GM12878 (cell line): ENCODE measurements at regions not wholly inside any gene's neighbourhood (a gene's known extent, or its start where the extent isn't known, plus 50 kb on each side); places are given as distances from the start of the nearest gene placed in this dataset.

ENCODE experiments used
- ATAC-seq: fragments of 200-7000 bp; cut with Tn5 transposase; 3 replicates; pipeline ENCODE4 v1.9.1; 2020; ENCODE audit warnings: mild to moderate bottlenecking, moderate library complexity
- BruUV-seq: library from RNA; stranded (reverse); fragments of 400-500 nt; replicated peaks from 2 replicates; lab custom pipeline; 2021; lab: Mats Ljungman, UMichigan
- CTCF ChIA-PET: fragments of 300-600 bp; sonication (Branson Sonifier 250); formaldehyde crosslinking; extraction: SDS; loops from one replicate; lab custom pipeline; 2021; ENCODE audit warnings: inconsistent platforms; lab: Yijun Ruan, JAX
- POLR2A ChIA-PET: fragments of 350-600 bp; formaldehyde crosslinking; extraction: SDS; loops from one replicate; lab custom pipeline; 2021; ENCODE audit warnings: inconsistent platforms; lab: Charles Lee
- RAD21 ChIA-PET: fragments of 300-600 bp; sonication (Branson Sonifier 250); formaldehyde crosslinking; loops from one replicate; lab custom pipeline; 2023; ENCODE audit warnings: antibody characterized with exemption; ENCODE audit not compliant: unreplicated experiment; lab: Charles Lee
- SMC1A ChIA-PET: fragments of 300-600 bp; sonication (Branson Sonifier 250); formaldehyde crosslinking; loops from one replicate; lab custom pipeline; 2023; ENCODE audit not compliant: unreplicated experiment, uncharacterized antibody; lab: Charles Lee
- DNase-seq: peaks from one replicate; pipeline ENCODE4 v3.0.0-alpha.2; 2011; ENCODE audit warnings: low read depth, low spot score
- FAIRE-seq: peaks from 3 replicates; lab custom pipeline; 2011; peaks lifted over from hg19 to GRCh38; lab: Jason Lieb, UNC
- H2AFZ ChIP-seq: 2 replicates; pipeline ENCODE4 v1.6.0; 2011; ENCODE audit warnings: low read depth, low read length, control low read depth; ENCODE audit not compliant: control insufficient read depth
- H3K27ac ChIP-seq: 2 replicates; pipeline ENCODE4 v1.5.1; 2011; ENCODE audit warnings: control low read depth; ENCODE audit not compliant: control insufficient read depth, insufficient read depth
- H3K27me3 ChIP-seq, 2 experiments: replicated peaks in 1 of 2; 2 replicates each; pipeline versions ENCODE4 v1.6.0 to v1.6.1; 2011; ENCODE audit warnings: low read length in 1 of 2; ENCODE audit not compliant: control insufficient read depth in 2 of 2, insufficient read depth in 2 of 2
- H3K36me3 ChIP-seq, 2 experiments: 2 replicates each; pipeline ENCODE4 v1.5.1; 2011; ENCODE audit warnings: low read length in 1 of 2; ENCODE audit not compliant: control insufficient read depth in 2 of 2, insufficient read depth in 2 of 2
- H3K4me1 ChIP-seq: 2 replicates; pipeline ENCODE4 v1.6.1; 2011; ENCODE audit warnings: mild to moderate bottlenecking, low read length, moderate library complexity, mixed read lengths; ENCODE audit not compliant: control insufficient read depth, insufficient read depth
- H3K4me2 ChIP-seq: 2 replicates; pipeline ENCODE4 v1.6.0; 2011; ENCODE audit warnings: control low read depth; ENCODE audit not compliant: control insufficient read depth, insufficient read depth
- H3K4me3 ChIP-seq: fragments of 200-600 bp; sonication (generic); 2 replicates; pipeline ENCODE4 v1.5.1; 2016
- H3K79me2 ChIP-seq: 2 replicates; pipeline ENCODE4 v1.6.0; 2011; ENCODE audit warnings: low read length; ENCODE audit not compliant: control insufficient read depth, insufficient read depth
- H3K9ac ChIP-seq: 2 replicates; pipeline ENCODE4 v1.8.0; 2011; ENCODE audit warnings: low read length, control low read depth, mixed read lengths; ENCODE audit not compliant: control insufficient read depth, insufficient read depth
- H3K9me3 ChIP-seq: replicated peaks from 3 replicates; pipeline ENCODE4 v1.5.1; 2011; ENCODE audit warnings: mild to moderate bottlenecking, low read length; ENCODE audit not compliant: control insufficient read depth, insufficient read depth
- H4K20me1 ChIP-seq: 2 replicates; pipeline ENCODE4 v1.6.0; 2011; ENCODE audit not compliant: control insufficient read depth, insufficient read depth
- ATF2 ChIP-seq: IDR thresholded peaks from 2 replicates; pipeline ENCODE4 v1.6.1; 2012; ENCODE audit warnings: low read length, inconsistent platforms
- BCL11A ChIP-seq: IDR thresholded peaks from 2 replicates; pipeline ENCODE4 v1.6.1; 2011; ENCODE audit warnings: low read depth, low read length
- CBX3 ChIP-seq: fragments of 200-600 bp; sonication (generic); IDR thresholded peaks from 2 replicates; pipeline ENCODE4 v1.6.1; 2016; ENCODE audit warnings: low read depth, borderline replicate concordance
- E2F4 ChIP-seq: IDR thresholded peaks from 2 replicates; pipeline ENCODE4 v1.6.1; 2012; ENCODE audit warnings: low read depth, low read length, improper control_type of control experiment
- ELK1 ChIP-seq: IDR thresholded peaks from 2 replicates; pipeline ENCODE4 v1.6.1; 2012; ENCODE audit warnings: low read depth, low read length, improper control_type of control experiment
- ESRRA ChIP-seq: IDR thresholded peaks from 2 replicates; pipeline ENCODE4 v1.6.1; 2012; ENCODE audit warnings: mild to moderate bottlenecking, low read length, improper control_type of control experiment
- HDAC2 ChIP-seq: fragments of 200-600 bp; sonication (generic); IDR thresholded peaks from 2 replicates; pipeline ENCODE4 v1.6.1; 2017
- JUND ChIP-seq: IDR thresholded peaks from 2 replicates; pipeline ENCODE4 v1.6.1; 2012; ENCODE audit warnings: low read depth, mild to moderate bottlenecking, low read length, improper control_type of control experiment, moderate library complexity
- NR2C1 ChIP-seq: fragments of 450-650 bp; IDR thresholded peaks from 2 replicates; pipeline ENCODE4 v1.6.1; 2017; ENCODE audit warnings: antibody characterized with exemption, mild to moderate bottlenecking, moderate library complexity
- POU2F2 ChIP-seq: IDR thresholded peaks from 3 replicates; pipeline ENCODE4 v1.6.1; 2011; ENCODE audit warnings: low read depth, mild to moderate bottlenecking, low read length, borderline replicate concordance
- SMAD1 ChIP-seq: fragments of 450-650 bp; IDR thresholded peaks from 2 replicates; pipeline ENCODE4 v1.6.1; 2018; ENCODE audit warnings: mild to moderate bottlenecking, low read depth; ENCODE audit not compliant: partially characterized antibody
- SMAD5 ChIP-seq: IDR thresholded peaks from 2 replicates; pipeline ENCODE4 v1.6.1; 2016; ENCODE audit warnings: antibody characterized with exemption, low read depth
- SPI1 ChIP-seq: IDR thresholded peaks from 2 replicates; pipeline ENCODE4 v1.6.1; 2011; ENCODE audit warnings: low read depth, mild to moderate bottlenecking, low read length, moderate library complexity, borderline replicate concordance; ENCODE audit not compliant: insufficient read depth
- USF2 ChIP-seq: IDR thresholded peaks from 2 replicates; pipeline ENCODE4 v1.6.1; 2011; ENCODE audit warnings: low read depth, low read length, improper control_type of control experiment, borderline replicate concordance
- WGBS: methylation state at CpG from one replicate; pipeline ENCODE4 v1.1.6; 2016; ENCODE audit warnings: low lambda C conversion rate; ENCODE audit not compliant: insufficient replicate concordance, insufficient coverage; ENCODE audit errors: missing lambda C conversion rate; 5-methylcytosine and 5-hydroxymethylcytosine counted together
- in situ Hi-C: fragments of 300-500 bp; cut with MboI; formaldehyde crosslinking; loops from 9 replicates; pipeline ENCODE4 v1.14.3; 2018; ENCODE audit warnings: mixed read lengths
- intact Hi-C: fragments of 100-400 bp; cut with micrococcal nuclease; formaldehyde crosslinking; loops from one replicate; pipeline ENCODE4 v1.14.2; 2022; ENCODE audit not compliant: unreplicated experiment

GRCh38 chr18:22334567-22334966 is 83.1 kb downstream of the CTAGE1 start:
- no peaks in the 10 kb centered on the region for H3K79me2 ChIP-seq
- no peaks in the 10 kb centered on the region for H3K36me3 ChIP-seq
- H3K27me3 ChIP-seq, result no peaks in the 10 kb centered on the region; a peak in 1 of 4 replicates
- no peak for DNase-seq
- H2AFZ ChIP-seq, result no peak overlapping the region
- FAIRE-seq, result no peak
- no peak overlapping the region for H3K9ac ChIP-seq
- no peak overlapping the region for H3K4me3 ChIP-seq
- no TSS peak for BruUV-seq
- in situ Hi-C loops (no loop called here), intact Hi-C loops (no loop called here)
- ChIA-PET RAD21 (no interaction called here), CTCF (no interaction called here), POLR2A (no interaction called here), SMC1A (interaction anchor here (3.1 kb wide), 1 partner anchor 10 kb away, joined by 12 read pairs; no protein-coding TSS in a partner anchor)
- no peaks in the 10 kb centered on the region for H3K4me1 ChIP-seq
- H3K9me3 ChIP-seq, result no peaks in the 10 kb centered on the region
- H4K20me1 ChIP-seq, result no peaks in the 10 kb centered on the region
- no peak for ATAC-seq
- 44% methylated on average over 5 of the region's 5 CpGs for WGBS
- no peak overlapping the region for H3K27ac ChIP-seq
- no peak overlapping the region for H3K4me2 ChIP-seq
- TF ChIP-seq SMAD5 (no peak), JUND (no peak), ESRRA (no peak), CBX3 (no peak), NR2C1 (no peak), E2F4 (no peak), USF2 (no peak), SMAD1 (no peak), ELK1 (no peak), HDAC2 (no peak), BCL11A (no peak), SPI1 (no peak), ATF2 (no peak), POU2F2 (no peak)
